ENCODE measurements at regions not wholly inside any gene's neighbourhood (a gene's known extent, or its start where the extent isn't known, plus 50 kb on each side); places are given as distances from the start of the nearest gene placed in this dataset.
"Not testable (repeated sequence)": the region's sequence is repeated elsewhere in the genome, so short reads cannot be mapped to it uniquely, and the experiment has no call there.

DNA sequence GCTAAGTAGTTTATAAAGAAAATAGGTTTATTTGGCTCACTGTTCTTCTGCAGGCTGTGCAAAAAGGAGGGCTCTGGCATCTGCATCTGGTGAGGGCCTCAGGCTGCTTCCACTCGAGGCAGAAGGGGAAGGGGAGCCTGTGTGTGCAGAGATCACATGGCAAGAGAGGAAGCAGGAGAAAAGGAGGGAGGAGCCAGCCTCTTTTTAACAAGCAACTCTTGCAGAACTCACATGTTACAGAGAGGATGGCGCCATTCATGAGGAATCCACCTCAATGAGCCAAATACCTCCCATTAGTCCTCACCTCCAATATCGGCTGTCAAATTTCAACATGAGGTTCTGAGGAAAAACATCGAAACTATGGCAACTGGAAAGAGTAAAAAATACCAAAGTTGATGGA, 666.6 kb upstream of the SLC35B3 start:
- DNase-seq (ENCODE audit: low read depth): no peak

DNA sequence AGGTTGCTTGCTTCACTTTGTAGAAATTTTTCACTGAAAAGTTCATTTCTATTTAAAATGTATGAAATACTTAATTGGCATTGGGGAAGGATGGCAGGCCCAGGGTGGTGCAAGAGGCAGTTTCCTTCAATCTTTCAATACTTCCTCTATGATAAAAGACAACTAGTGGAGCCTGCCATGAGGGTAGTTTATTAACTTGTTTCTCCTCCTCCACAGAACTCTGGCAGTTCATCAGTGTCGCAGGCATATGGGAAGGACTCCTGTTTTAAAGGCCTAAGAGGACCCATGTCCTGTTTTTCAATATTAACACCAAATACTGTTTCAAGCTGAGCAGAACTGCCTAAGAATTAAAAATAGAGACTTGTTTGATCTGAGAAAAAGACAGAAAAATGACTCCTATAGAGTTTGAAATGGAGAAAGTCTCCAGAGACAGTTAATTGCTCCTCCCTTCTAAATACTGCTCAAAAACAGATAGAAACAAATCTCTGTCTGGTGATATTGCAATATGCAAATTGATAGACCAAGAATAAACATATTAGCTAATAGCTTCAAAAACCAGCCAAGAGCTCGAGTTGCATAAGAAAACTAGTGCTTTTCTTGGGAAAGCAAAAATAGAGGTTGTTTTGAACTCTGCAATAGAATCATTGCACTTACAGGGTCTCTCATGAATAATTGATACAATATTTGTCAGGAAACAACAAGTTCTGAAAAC, 665.7 kb upstream of the SLC35B3 start:
- no peak for DNase-seq (ENCODE audit: low read depth)

DNA sequence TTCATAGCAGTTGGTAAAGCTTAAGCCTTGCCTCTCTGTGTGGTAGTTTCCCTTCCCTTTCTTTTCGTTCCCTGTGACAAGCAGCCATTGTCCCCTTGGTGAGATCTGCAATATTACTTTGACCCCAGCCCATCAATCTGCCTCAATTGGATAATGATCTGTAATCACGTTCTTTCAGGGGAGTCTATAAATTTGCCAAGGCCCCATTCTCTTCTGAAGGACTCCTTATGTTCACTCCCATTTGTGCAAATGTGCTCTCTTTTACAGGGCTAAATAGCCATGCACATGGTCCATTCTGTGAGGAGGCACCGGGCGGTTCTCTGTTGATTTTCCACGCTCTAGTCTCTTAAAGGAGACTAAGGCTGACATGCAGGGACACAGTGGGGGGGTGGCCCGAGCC, 660.4 kb upstream of the SLC35B3 start:
- no peak for DNase-seq (ENCODE audit: low read depth)

DNA sequence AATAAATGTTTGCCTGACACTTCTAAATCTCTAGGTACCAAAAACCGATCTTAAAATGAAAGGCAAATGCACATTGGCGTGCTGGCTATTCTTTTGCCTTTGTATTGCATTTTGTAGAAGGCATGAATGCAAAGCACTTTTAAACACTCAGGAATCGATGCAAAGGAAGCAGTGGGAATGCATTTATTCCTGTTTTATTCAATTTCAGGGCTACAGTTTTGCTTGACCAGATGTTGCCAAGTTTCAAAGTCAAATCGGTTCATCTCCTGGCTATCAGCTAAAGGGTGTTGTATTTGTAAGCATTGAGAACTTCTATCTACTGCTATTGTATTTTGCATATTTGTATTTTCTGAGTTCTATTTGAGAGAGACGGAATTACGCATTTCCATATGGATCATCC, 659.8 kb upstream of the SLC35B3 start:
- DNase-seq (ENCODE audit: low read depth): no peak

DNA sequence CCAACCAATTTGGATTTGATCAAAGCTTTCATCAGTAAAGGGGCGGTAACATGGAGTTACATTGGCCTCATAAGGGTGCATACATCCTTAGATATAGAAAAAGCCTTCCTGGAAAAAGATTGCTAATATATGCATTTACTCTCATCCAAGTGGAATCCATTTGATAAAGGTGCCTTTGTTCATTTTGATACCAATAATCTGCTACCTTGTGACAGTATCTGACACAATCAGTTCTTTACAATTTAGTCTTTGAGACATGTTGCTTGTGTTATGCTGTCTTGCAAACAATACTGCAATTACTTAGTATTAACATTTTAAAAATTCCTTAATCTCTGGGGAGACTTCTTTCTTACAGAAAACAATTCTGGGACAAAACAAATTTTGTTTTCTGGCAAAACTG, 654.4 kb upstream of the SLC35B3 start:
- DNase-seq (ENCODE audit: low read depth): no peak

DNA sequence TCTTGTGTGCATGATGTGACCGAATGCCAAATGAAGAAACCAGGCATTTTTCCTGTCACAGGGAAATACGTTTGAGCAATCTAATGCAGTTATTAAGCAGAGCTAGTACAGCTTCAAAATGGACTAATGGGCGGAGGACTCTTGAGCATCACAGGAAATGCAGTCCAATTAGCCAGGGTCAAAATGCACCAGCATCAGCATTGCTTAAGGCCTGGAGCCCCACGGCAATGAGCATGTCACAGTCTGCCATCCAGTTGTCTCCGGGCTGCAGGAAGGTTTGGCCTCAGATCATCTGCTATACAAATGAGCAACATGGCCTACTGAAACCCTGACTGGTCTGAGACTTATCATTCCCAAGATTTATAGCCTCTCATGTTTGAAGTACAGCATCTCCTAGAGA, 652.1 kb upstream of the SLC35B3 start:
- no peak for DNase-seq (ENCODE audit: low read depth)

DNA sequence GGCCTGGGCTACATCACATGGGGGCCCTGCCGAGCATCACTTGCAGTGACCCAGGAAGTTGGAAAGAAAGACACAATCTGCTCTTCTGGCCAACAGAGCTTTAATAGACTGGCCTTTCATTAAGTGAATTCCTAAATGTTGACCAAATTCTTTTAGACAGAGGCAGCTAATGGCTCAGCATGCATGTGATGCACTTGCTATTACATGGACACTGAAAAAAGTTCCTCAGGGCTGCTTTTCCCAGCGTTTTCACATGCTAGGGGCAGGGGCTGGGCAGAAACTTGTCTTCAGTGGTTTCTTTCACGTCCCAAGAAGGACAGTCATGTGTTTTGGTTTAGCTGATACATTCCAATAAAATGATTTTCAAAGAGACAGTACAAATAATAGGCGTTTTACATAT, 651.0 kb upstream of the SLC35B3 start:
- DNase-seq (ENCODE audit: low read depth): no peak

DNA sequence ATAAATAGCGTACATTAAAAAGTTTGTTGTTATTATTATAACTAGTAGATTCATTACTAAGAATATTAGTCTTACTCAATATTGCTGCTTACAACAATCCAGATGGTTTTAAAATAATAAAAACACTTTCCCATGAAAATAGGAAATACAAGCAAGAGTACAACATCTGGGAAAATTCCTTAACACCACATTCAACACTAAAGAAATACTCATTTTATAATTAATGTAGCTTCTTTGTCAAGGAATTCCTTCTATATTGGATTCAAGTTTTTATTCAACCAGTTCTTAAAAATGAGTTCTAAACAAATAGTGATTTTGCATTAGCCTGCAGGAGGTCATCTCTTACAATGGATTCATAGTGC, 650.3 kb upstream of the SLC35B3 start:
- no peak for DNase-seq (ENCODE audit: low read depth)

DNA sequence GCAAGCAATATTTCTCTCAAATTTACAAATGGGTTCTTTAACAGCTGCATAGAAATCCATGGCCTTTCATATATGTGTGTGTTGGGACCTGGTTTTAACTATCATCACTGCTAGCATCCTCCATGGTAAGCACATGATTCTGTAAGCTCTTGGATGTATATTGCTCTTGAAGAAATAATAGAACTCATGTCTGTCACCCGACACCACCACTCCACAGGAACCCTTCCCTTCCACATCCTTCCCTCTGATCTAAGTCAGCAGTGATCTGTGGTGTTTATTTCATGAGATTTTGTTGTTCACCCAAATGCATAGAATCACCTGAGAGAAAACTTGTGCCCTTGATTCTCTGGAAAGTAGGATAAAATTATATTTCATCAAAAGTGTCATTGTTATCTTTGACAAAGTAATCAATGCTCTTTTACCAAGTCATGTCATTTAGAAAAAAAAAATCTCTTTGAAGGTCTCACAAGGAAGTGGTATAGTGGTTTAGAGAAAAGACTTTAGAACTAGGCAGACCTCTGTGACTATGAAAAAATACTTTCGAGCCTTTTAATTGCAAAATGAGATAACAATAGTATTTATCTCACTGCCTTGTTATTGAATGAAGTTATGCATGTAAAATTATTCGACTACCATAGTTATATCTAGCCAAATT, 649.8 kb upstream of the SLC35B3 start:
- DNase-seq (ENCODE audit: low read depth): no peak

DNA sequence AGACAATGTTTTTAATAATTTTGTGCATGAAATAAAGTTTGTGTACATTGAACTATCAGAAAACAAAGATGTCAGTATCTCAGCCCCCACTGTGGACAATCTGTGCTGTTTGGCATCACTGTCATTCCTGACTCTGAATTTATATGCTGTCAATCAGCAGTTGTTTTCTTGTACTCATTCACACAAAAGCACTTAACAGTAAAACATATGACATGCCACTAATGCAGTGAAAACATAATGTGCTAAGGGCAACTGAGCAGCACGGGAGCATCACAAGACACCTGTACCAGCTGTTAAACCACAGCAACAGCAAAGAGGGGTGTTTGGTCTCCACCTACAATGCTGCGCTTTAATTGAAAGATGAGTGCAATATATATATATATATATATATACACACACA, 647.8 kb upstream of the SLC35B3 start:
- DNase-seq (ENCODE audit: low read depth): no peak

DNA sequence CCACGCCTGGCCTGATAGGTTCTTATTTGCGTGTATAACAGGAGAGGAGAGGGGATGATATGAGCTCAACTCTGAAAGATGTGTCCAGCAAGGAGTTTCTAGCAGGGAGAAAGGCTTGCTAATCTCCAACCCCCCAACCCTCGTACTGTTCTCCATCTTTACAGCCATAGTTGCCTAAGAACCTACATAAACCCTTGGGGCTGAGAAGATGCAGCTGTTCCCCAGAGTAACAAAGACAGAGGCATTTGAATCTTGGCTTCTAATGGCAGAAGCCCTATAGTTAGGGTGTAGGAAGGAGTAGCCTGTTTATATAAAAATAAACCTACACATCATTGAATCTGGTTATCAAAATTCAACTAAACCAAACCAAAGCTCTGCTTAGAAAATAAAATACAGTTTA, 631.4 kb upstream of the SLC35B3 start:
- DNase-seq (ENCODE audit: low read depth): no peak

DNA sequence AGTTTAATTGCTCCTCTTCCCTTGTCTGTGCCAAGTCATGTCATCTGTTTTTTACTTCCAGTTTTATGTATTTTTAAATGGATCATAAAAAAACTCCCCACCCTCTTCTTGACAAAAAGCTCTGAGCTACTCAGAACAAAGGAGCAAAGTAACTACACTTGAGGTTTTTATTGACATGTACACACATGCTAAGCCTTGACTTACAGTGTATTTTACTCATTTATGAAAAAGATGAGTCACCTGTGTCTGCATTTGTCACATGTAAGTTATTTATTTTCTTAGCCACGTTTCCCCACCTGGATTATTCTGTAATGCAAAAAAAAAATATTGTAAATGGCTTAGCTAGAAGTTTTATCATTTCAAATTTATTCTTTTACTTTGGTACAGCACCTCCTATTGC, 628.8 kb upstream of the SLC35B3 start:
- no peak for DNase-seq (ENCODE audit: low read depth)

DNA sequence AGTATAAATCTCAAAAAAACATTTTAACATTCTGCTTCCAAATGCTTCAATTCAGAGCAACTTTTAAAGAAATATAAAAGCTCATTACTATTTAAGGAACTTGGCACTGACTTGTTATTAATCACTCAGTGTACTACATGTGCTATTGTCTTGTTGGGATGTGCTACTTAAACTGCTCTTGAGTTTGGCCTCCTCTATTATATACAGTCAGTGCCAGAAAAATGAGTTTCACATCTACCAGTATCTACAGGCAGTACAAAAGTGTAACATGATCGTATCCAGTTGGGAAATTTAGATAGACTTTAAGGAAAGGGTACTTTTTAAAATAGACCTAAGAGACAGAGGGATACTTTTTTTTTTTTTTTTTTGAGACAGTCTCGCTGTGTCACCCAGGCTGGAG, 627.3 kb upstream of the SLC35B3 start:
- no peak for DNase-seq (ENCODE audit: low read depth)

DNA sequence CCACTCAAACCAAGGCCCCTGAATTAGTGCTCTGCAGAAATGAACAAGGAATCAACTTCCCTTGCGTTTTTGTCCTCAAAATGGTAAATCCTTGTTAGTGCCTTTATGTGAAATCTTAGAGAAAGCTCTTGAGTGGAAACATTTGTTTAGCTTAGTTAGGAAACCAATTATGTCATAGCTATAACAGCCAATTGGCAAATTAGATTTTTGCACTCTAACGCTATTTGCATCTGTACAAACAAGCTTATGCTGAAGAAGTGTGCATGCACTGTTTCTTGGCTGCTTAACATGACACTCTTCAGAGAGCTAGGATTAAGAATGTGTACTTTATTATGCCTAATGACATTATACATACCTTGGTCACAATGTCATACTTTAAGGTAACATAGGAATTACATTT, 622.6 kb upstream of the SLC35B3 start:
- DNase-seq (ENCODE audit: low read depth): no peak

DNA sequence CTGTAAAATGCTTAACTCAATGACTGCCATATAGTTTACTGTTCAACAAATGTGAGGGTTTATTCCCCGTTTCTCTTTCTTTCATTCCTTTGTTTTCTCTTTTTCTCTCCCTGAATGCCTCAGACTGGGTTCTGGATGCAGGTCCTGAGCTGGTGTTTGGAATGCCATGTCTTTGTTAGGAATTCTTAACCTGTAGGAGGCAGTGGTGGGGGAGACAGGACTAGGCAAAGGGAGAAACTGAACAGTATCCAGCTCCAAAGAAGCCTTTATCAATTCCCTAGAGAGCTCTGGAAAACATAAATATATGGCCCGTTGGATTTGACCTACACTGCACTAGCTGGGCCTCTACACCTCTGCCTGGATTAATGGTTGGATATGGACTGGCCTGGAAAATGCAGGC, 621.2 kb upstream of the SLC35B3 start:
- DNase-seq (ENCODE audit: low read depth): no peak

DNA sequence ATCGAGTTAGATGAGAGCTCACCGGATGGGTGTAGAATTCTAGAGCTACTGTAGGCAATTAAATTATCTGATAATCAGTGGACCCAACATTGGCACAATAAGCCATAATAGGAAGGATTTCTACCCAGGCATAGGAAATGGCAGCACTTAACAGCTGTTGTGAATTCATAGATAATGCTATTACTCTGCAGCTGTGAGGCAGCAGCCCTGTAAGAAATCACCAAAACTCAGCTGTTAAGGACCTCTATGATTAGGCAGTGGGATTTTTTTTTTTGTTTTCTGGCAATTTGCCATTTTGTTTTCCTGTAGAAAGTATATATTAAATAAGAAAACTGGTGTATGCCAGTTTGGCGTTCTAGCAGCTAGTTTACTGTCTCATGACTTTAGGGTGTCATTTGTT, 609.1 kb upstream of the SLC35B3 start:
- no peak for DNase-seq (ENCODE audit: low read depth)

DNA sequence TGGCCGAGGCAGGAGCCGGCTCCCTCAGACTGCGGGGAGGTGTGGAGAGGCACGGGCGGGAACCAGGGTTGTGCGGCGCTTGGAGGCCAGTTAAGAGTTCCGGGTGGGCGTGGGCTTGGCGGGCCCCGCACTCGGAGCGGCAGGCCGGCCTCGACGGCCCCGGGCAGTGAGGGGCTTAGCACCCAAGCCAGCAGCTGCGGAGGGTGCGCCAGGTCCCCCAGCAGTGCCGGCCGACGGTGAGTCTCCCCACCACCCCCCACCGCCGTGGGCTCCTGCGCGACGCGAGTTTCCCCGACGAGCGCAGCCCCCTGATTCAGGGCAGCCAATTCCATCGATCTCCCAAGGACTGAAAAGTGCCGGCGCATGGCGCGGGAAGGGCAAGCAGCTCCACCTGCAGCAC, 605.4 kb upstream of the SLC35B3 start:
- no peak for DNase-seq (ENCODE audit: low read depth)

DNA sequence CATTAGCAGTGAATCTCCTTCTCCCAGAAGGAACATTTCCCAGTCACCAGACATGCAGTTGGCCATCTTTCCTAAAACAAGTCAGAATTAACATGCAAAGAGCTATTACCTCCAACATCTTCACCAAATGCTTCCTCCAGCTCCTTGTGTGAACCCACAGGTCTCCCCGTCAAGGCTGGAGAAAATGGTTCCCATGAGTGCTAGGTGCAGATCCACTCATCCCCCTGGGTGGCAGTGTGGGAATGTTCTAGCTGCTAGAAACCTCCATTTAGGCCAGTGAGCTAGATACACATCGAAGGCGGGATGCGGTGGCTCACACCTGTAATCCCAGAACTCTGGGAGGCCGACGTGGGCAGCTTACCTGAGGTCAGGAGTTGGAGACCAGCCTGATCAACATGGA, 603.9 kb upstream of the SLC35B3 start:
- DNase-seq (ENCODE audit: low read depth): no peak

DNA sequence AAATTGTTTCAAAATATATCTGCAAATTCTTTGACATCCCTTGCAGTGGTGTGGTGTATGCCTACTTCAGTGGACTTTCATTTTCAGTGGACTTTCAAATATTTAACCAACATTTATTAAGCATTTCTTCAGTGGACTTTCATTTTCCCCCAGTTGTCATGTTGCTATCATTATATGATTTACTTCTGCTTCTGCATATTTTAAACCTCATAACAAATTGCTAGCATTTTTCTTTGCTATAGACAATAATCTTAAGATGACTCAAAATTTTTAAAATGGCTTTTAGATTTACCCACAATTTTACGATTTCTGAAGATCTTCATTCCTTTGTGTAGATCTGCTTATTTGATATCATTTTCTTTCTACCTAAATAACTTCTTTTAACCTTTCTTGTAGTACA, 592.7 kb upstream of the SLC35B3 start:
- DNase-seq (ENCODE audit: low read depth): no peak

DNA sequence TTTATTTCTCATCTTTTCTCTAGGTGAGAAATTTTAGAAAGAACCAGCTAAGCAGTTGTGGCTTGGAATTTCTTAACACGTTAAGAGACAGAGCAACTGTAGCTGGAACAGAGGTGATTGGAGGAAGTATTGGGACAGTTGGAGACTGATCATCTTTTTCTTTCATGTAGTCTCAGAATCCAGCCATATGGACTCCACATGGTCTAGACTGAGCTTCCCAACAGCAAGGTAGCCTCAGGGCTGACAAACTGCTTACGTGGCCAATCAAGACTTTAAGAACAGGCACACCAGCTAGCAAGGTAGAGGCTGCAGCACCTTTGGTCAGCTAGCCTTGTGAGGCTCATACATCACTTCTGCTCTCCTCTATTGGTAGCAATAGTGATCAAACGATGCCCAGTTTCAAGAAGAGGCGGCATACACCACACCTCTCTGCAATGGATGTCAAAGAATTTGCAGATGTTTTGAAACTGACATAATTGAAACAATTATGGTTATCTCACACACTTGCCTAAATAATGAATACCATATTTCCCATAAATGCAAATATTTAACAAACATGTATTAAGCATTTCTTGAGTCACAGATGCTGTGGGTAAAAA, 590.5 kb upstream of the SLC35B3 start:
- no peak for DNase-seq (ENCODE audit: low read depth)

DNA sequence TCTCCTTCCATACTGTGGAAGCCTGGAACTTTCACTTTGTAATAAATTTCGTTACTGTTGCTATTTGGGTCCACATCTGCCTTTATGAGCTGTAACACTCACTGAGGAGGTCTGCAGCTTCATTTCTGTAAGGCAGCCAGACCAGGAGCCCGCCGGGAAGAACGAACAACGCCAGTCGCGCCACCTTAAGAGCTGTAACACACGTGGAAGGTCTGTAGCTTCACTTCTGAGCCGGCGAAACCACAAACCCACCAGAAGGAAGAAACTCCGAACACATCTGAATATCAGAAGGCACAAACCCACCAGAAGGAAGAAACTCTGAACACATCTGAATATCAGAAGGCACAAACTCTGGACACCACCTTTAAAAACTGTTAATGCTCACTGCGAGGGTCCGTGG, 589.9 kb upstream of the SLC35B3 start:
- no peak for DNase-seq (ENCODE audit: low read depth)

DNA sequence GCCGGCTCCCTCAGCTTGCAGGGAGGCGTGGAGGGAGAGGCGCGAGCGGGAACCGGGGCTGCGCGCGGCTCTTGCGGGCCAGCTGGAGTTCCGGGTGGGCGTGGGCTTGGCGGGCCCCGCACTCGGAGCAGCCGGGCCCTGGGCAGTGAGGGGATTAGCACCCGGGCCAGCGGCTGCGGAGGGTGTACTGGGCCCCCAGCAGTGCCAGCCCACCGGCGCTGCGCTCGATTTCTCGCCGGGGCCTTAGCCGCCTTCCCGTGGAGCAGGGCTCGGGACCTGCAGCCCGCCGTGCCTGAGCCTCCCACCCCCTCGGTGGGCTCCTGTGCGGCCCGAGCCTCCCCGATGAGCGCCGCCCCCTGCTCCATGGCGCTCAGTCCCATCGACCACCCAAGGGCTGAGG, 588.9 kb upstream of the SLC35B3 start:
- DNase-seq (ENCODE audit: low read depth): not testable (repeated sequence)

DNA sequence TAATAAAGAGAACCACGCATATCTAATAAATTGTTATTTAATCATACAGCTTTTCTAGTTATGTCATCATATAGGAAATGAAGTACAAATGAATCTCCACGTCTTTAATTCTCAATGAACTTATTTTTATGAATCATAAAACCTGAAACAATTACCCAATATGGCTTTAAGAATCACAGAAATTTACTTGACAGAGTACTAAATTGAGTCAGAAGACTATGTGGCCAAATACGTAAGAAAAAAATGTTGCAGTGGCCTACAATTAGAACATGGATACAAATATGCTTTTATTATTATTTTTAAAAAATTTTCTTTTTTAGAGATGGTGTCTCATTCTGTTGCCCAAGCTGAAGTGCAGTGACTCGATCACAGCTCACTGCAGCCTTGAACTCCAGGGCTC, 584.7 kb upstream of the SLC35B3 start:
- no peak for DNase-seq (ENCODE audit: low read depth)

DNA sequence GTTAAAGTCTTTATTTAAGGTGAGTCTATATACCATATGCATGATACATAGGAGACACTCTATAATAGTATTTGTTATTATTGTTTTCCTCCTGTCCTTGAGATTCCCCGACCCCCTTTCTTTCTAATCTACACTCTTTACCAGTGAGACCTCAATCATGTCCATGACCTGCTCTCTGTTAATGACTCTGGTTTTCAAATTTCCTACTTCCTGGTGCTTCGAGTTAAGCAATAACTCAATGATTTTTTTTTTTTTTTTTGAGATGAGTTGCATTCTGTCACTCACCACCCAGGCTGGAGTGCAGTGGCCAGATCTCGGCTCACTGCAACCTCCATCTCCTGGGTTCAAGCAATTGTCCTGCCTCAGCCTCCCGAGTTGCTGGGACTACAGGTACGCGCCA, 574.6 kb upstream of the SLC35B3 start:
- DNase-seq (ENCODE audit: low read depth): no peak

All from stimulated activated CD8-positive, alpha-beta memory T cell treated with anti-CD3 and anti-CD28 coated beads, Interleukin-12 subunit alpha, Interleukin-12 subunit beta, amount 100 ng/mL, for 4 hours (primary cell).